Activated CD8-positive, alpha-beta memory T cell treated with anti-CD3 and anti-CD28 coated beads for 1 hour (primary cell): ENCODE measurements at regions not wholly inside any gene's neighbourhood (a gene's known extent, or its start where the extent isn't known, plus 50 kb on each side); places are given as distances from the start of the nearest gene placed in this dataset.
"Not testable (repeated sequence)": the region's sequence is repeated elsewhere in the genome, so short reads cannot be mapped to it uniquely, and the experiment has no call there.

Experiments
- DNase-seq, 2 donors: peaks; one replicate each; pipeline ENCODE4 v3.0.0-alpha.2; 2020; ENCODE audit warnings: low read depth in 1 of 2; ENCODE audit errors: extremely low read depth in 1 of 2

GRCh38 chr1:176396604-176397395, 66.2 kb upstream of the PAPPA2 start:
- DNase-seq, result not testable (repeated sequence)

DNA sequence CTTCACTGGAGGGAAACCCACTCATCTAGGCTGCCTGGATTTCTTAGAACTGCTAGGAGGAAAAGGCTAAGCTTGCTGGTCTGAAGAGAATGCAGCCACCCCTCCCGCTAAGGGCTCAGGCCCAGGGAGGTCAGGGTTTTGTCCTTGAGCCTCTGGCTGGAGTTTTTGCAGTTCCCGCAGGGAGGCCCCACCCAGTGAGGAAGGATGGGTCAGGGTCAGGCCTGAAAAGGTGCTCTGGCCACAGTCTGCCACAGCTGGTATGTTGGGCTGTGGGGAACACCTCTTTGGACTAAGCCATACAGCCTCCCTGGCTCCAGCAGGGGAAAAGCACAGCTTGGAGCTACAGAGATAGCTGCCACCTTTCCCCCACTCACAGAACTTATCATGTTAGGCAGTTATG, 71.4 kb upstream of the PAPPA2 start:
- no peak for DNase-seq

DNA sequence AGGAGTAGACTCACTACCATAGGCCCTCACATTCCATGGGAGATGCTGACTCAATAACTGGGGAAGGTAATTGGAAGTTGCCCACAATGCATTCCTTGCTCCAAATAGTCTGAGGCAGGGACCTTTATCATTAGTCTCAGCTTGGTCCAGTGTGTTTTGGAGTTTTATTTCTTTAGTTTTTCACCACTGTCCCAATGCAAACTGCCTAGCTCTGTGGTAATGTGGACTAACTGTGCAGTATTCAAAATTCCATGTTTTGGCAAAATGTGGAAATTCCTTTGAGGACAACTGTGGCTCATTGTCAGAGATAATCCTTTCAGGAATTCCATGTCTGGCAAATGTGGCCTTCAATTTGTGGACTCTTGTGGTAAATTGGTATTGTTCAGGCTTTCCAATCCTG, 78.1 kb upstream of the PAPPA2 start:
- DNase-seq, result no peak

- DNase-seq, result no peak
Observed at GRCh38 chr1:176382163-176382562, 80.8 kb upstream of the PAPPA2 start.

DNA sequence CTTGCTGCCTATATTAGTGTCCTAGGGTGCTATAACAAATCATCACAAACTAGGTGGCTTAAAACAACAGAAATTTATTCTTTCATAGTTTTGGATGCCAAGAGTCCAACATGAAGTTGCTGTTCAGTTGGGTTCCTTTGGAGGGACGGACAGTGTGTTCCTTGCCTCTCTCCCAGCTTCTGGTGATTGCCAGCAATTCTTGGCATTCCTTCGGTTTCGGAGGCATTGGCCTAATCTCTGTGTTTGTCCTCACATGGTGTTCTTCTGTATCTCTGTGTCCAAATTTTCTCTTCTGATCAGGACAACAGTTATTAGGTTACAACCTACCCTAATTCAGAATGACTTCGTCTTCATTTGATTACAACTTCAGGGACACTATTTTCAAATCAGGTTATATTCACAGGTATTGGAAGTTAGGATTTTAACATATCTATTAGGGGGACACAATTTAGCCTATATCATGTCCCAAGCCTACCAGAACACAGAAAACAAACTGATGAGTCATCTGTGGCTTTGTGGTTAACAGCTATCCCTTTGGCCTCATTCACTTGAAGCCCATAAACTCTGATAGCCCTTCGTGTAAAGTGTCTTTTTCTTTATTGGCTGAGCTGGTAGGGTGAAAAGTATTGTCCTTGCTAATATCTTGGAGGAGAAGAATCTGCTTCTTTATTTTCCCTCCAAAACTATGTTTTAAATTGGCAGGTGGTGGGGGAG, 83.2 kb upstream of the PAPPA2 start:
- DNase-seq, result no peak

GRCh38 chr1:176374967-176375569, 87.9 kb upstream of the PAPPA2 start:
- DNase-seq, result peak in 1 of 2 donors; percentile 37

DNA sequence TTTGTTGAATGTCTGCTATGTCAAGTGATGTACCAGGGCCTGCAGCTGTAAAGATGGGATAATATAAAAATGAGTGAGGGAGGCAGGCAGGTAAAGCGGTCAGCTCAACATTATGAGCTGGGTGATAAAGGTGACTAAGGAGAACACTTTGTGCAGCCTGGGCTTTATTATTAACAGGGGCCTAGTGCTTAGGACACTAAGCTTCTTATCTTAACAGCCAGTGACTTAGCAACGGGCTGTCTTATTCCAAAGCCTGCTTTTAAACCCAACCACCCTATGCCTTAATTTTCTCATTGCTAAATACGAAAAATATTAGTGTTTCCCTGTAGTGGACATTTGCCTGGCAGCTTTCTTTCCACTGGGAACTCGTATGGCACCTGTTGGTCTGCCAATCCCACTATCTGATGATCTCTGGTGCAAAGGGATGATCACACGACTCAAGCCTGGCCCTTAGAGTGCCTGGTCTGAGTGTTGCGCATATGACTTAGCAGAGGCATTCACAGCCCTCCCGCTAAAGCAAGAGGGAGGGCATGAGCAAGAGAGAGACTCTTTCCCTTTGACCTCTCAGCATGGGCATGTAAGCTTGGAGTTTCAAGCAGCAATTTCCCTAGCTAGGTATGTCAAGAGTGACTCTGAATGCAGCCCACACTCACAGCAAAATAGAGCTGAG, 98.6 kb upstream of the PAPPA2 start:
- DNase-seq, result no peak

GRCh38 chr1:176349135-176349715, 113.8 kb upstream of the PAPPA2 start:
- DNase-seq, result not testable (repeated sequence)

DNA sequence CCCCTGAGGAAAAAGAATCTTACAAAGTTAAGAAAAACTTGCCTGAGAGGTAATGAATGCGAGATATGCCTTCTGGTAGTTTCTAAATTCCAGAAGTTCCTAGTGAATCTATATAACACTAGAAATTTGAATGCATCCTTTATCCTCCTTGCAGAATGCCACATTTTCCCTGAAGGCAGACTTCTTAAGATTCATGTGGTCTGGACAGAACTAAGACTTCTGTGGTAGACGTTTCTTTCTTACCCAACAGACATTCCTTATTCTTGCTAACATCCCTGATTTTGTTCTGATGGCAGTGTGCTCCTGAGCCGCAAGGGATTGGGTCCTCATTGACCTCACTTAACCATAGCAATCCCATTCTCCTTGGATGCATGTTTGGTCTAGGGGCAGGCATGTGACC, 121.3 kb upstream of the PAPPA2 start:
- DNase-seq, result no peak

DNA sequence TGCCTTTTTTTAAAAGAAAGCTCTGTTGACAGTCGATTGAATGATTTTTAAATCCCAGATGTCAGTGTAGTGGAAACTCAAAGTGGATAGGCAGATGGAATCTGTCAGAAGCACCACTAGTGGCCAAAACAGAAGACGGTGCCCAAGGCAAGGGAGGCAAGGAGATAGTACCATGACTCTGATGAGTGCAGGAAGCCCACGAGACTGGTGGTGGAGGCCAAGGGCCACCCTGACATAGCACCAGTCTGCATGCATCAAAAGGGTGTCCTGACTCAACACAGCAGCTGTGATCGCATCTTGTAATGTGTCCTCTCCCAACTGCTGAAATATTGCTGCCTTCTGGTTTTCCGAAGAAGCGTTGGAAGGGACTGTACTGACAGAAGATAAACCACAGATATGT, 124.1 kb upstream of the PAPPA2 start:
- DNase-seq, result no peak

DNA sequence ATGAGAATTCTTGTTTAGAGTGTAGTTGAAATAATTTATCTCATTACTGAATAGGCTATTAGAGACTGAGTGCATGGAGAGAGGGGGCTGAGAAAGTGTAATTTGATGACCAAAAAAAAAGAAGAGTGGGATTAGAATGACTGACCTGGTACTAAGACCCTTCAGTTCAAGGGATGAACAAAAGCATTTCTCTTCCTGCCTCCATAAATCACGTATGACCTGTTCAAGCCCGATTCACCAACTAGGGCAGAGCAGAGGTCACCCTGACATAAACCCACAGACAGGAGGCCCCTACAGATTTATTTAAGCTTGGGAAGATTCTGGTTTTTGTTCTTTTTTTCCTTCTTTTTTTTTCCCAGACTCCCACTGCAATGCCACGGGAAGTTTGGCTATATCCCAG, 123.7 kb upstream of the COP1 start:
- DNase-seq, result no peak

- DNase-seq, result no peak
Observed at GRCh38 chr1:176325664-176326063, 118.6 kb upstream of the COP1 start.

- DNase-seq, result no peak
Observed at GRCh38 chr1:176323472-176323871, 116.4 kb upstream of the COP1 start.

DNA sequence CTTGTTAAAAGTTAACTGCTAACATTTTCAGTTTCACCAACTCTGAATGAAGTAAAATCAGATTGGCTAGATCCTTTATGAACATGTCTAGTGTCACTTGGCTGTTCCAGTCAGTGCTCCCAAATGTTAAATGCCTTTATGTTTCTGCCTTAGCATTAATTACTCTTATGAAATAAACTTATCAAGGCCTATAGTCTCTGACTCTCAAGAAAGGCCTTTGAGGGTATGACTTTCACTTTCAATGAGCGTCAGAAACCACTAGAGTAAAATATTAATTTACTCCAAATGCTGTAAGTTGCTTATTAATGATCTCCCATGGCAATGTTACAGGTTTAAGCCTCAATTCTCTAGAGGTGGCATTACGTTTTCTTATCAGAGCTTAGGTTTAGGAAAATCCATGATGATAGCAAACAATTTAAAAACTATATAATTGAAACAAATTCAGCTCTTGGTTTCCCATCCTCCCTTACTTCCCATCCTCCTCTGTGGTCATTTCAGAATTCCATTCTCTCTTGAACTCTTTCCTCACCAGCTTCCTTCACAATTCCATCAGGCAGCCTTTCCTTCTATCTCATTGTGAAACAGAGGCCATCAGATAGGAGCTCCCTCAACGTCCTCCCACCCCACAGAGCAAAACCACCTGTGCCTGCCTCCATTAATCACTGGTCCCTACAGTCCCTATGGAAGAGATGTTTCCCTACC, 108.6 kb upstream of the COP1 start:
- DNase-seq, result no peak

DNA sequence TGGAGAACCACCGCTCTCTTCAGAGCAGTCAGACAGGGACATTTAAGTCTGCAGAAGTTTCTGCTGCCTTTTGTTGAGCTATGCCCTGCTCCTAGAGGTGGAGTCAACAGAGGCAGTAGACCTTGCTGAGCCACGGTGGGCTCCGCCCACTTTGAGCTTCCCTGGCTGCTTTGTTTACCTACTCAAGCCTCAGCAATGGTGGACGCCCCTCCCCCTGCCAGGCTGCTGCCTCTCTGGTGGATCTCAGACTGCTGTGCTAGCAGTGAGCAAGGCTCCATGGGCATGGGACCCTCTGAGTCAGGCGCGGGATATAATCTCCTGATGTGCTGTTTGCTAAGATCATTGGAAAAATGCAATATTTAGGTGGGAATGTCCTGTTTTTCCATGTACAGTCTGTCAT, 89.5 kb upstream of the COP1 start:
- not testable (repeated sequence) for DNase-seq

GRCh38 chr1:176285996-176286395, 78.9 kb upstream of the COP1 start:
- no peak for DNase-seq

DNA sequence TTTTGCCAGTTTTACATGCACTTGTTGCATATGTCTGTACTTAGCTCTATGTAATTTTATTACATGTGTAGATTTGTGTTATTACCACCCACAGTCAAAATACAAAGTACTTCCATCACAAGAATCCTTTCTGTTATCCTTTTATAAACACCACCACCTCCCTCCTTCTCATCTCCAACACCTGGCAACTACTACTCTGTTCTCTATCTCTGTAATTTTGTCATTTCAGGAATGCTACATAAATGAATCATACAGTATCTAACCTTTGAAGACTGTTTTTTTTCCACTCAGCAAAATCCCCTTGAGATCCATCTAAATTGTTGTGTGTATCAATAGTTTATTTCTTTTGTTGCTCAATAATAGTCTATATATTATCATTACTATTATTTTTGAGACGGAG, 64.5 kb upstream of the COP1 start:
- no peak for DNase-seq
